ENCODE measurements at regions not wholly inside any gene's neighbourhood (a gene's known extent, or its start where the extent isn't known, plus 50 kb on each side); places are given as distances from the start of the nearest gene placed in this dataset.

- DNase-seq: no peak
- intact Hi-C loops (cut with DNase I): no loop called here
- TF ChIP-seq POLR2A (IDR thresholded peaks at IDR 0.05) (no peak), EP300 (IDR thresholded peaks at IDR 0.05) (no peak), CTCF (IDR thresholded peaks at IDR 0.05) (no peak)
- Histone ChIP-seq H3K4me1 (ENCODE audit: insufficient read depth) (no peaks in the 10 kb centered on the region), H3K4me3 (no peak overlapping the region), H3K27ac (no peak overlapping the region), H3K27me3 (no peaks in the 10 kb centered on the region), H3K36me3 (no peaks in the 10 kb centered on the region), H3K9me3 (no peaks in the 10 kb centered on the region)
- WGBS, 3 donors: 63 to 72% (median 67%) methylated on average over 6 of the region's 6 CpGs
Observed at GRCh38 chr11:134519390-134519750, 107.3 kb upstream of the B3GAT1 start.

- H3K9me3 ChIP-seq: no peaks in the 10 kb centered on the region
- no peaks in the 10 kb centered on the region for H3K27me3 ChIP-seq
- no peak overlapping the region for H3K4me3 ChIP-seq
- H3K4me1 ChIP-seq (ENCODE audit: insufficient read depth): no peaks in the 10 kb centered on the region
- no peaks in the 10 kb centered on the region for H3K36me3 ChIP-seq
- no peak overlapping the region for H3K27ac ChIP-seq
- TF ChIP-seq CTCF (IDR thresholded peaks at IDR 0.05) (no peak), EP300 (IDR thresholded peaks at IDR 0.05) (no peak), POLR2A (IDR thresholded peaks at IDR 0.05) (no peak)
- peak in 1 of 5 donors; percentile 11 for DNase-seq
- intact Hi-C loops (cut with DNase I): no loop called here
- WGBS, 3 donors: 74 to 85% (median 81%) methylated on average over 20 of the region's 20 CpGs
Observed at GRCh38 chr11:134518616-134519389, 106.8 kb upstream of the B3GAT1 start.

GRCh38 chr11:134517621-134518293 is 105.7 kb upstream of the B3GAT1 start:
- Histone ChIP-seq H3K27ac (no peak overlapping the region), H3K9me3 (no peaks in the 10 kb centered on the region), H3K36me3 (no peaks in the 10 kb centered on the region), H3K27me3 (no peaks in the 10 kb centered on the region), H3K4me3 (no peak overlapping the region), H3K4me1 (ENCODE audit: insufficient read depth) (no peaks in the 10 kb centered on the region)
- TF ChIP-seq POLR2A (IDR thresholded peaks at IDR 0.05) (no peak), CTCF (IDR thresholded peaks at IDR 0.05) (no peak), EP300 (IDR thresholded peaks at IDR 0.05) (no peak)
- DNase-seq: peak in 2 of 5 donors; percentile 1 to 7
- 66 to 70% (median 68%) methylated on average over 14 of the region's 14 CpGs for WGBS, 3 donors
- intact Hi-C loops (cut with DNase I): no loop called here

GRCh38 chr11:134517115-134517514 is 105.1 kb upstream of the B3GAT1 start:
- WGBS, 3 donors: 87 to 91% (median 88%) methylated on average over 6 of the region's 6 CpGs
- no peaks in the 10 kb centered on the region for H3K27me3 ChIP-seq
- intact Hi-C loops (cut with DNase I): no loop called here

More at GRCh38 chr11:134517115-134517514, 105.1 kb upstream of the B3GAT1 start:
- Histone ChIP-seq H3K27ac (no peak overlapping the region), H3K36me3 (no peaks in the 10 kb centered on the region), H3K4me1 (ENCODE audit: insufficient read depth) (no peaks in the 10 kb centered on the region), H3K9me3 (no peaks in the 10 kb centered on the region), H3K4me3 (no peak overlapping the region)
- DNase-seq: no peak
- TF ChIP-seq CTCF (IDR thresholded peaks at IDR 0.05) (no peak), POLR2A (IDR thresholded peaks at IDR 0.05) (no peak), EP300 (IDR thresholded peaks at IDR 0.05) (no peak)
